NCI-H345 (cell line): ENCODE measurements at regions not wholly inside any gene's neighbourhood (a gene's known extent, or its start where the extent isn't known, plus 50 kb on each side); places are given as distances from the start of the nearest gene placed in this dataset.

Experiments
- DNase-seq: peaks from one replicate; lab custom pipeline; 2025; lab: John Stamatoyannopoulos, UW

GRCh38 chr18:47758000-47758399, 172.5 kb downstream of the SMAD2 start:
- DNase-seq = no peak

GRCh38 chr18:47756364-47757016, 174.0 kb downstream of the SMAD2 start:
- peak; percentile 84 for DNase-seq

GRCh38 chr18:47755102-47755456, 175.4 kb downstream of the SMAD2 start:
- DNase-seq = no peak

GRCh38 chr18:47754311-47755101, 176.0 kb downstream of the SMAD2 start:
- peak; percentile 67 for DNase-seq

- no peak for DNase-seq
Measured at GRCh38 chr18:47752796-47753645, 177.4 kb downstream of the SMAD2 start.

GRCh38 chr18:47750889-47751423, 179.5 kb downstream of the SMAD2 start:
- no peak for DNase-seq

GRCh38 chr18:47749600-47749973, 180.9 kb downstream of the SMAD2 start:
- DNase-seq = no peak

- DNase-seq = peak; percentile 79
Measured at GRCh38 chr18:47748847-47749599, 181.4 kb downstream of the SMAD2 start.

- no peak for DNase-seq
Measured at GRCh38 chr18:47748093-47748796, 182.2 kb downstream of the SMAD2 start.

GRCh38 chr18:47747260-47747795, 183.1 kb downstream of the SMAD2 start:
- no peak for DNase-seq

GRCh38 chr18:47746615-47747014, 183.8 kb downstream of the SMAD2 start:
- no peak for DNase-seq

GRCh38 chr18:47745227-47745626, 185.2 kb downstream of the SMAD2 start:
- DNase-seq = no peak

GRCh38 chr18:47737956-47738355, 192.5 kb downstream of the SMAD2 start:
- DNase-seq = no peak

- DNase-seq = no peak
Measured at GRCh38 chr18:47737198-47737830, 193.1 kb downstream of the SMAD2 start.

GRCh38 chr18:47736376-47737140, 193.9 kb downstream of the SMAD2 start:
- no peak for DNase-seq

- DNase-seq = no peak
Measured at GRCh38 chr18:47735041-47735702, 195.3 kb downstream of the SMAD2 start.

- DNase-seq = no peak
Measured at GRCh38 chr18:47731276-47731675, 199.2 kb downstream of the SMAD2 start.

GRCh38 chr18:47730795-47731194, 199.7 kb downstream of the SMAD2 start:
- no peak for DNase-seq

- no peak for DNase-seq
Measured at GRCh38 chr18:47729356-47729755, 201.1 kb downstream of the SMAD2 start.
